NCI-H1417 (cell line): ENCODE measurements at regions not wholly inside any gene's neighbourhood (a gene's known extent, or its start where the extent isn't known, plus 50 kb on each side); places are given as distances from the start of the nearest gene placed in this dataset.

Source experiments
- DNase-seq, 3 experiments: peaks; one replicate each; lab custom pipeline; 2025; lab: John Stamatoyannopoulos, UW

DNA sequence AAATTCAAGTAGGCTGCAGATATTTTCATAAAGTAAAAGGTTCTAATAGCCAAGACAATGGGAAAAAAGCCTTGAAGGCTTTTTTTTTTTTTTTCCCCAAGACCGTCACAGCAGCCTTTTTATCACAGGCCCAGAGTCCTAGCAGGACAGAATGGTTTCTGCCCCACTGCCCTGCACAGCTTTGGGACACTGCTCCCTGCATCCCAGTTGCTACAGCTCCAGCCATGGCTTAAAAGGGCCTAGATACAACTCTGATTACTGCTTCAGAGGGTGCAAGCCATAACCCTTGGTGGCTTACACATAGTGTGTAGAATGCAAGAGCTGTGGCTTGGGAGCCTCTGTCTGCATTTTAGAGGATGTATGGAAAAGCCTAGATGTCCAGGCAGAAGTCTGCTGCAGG is 1362.8 kb downstream of the SLITRK5 start:
- no peak for DNase-seq

DNA sequence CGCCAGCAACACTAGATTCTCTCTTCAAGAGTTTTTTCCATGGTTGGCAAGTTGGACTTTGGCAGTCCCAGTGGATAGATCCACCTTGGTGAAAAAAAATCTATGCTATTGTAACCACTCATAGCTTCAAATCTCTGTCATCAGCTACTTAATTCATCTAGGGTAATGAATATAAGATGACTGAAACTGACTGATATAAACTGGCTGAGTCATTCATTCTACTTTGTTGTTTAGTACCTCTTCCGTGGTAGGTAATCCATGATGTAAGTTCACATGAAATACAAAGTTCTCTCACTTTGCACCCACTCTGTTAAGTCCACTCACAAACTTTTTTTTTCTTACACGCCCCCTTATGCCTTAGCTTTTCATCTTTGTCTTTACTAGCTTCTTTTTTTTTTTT is 1381.5 kb downstream of the SLITRK5 start:
- DNase-seq = no peak

DNA sequence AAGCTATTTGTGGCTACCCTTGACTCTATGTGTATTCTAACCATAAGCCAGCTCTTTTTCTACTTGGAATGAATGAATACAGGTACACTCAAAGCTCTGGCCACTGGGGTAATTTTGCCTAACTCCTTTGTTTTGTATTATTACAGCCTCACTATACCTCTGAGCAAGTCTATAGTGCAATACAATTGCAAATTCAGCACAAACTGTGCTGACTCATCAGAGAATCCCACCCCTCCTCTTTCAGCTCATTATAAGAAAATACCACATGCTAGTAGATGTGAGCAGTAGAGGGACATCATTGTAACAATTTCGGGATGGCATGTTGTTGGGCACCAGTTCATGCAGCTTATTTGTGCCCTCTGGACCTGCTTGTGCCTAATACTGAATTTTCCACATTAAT is 1382.2 kb downstream of the SLITRK5 start:
- no peak for DNase-seq

DNA sequence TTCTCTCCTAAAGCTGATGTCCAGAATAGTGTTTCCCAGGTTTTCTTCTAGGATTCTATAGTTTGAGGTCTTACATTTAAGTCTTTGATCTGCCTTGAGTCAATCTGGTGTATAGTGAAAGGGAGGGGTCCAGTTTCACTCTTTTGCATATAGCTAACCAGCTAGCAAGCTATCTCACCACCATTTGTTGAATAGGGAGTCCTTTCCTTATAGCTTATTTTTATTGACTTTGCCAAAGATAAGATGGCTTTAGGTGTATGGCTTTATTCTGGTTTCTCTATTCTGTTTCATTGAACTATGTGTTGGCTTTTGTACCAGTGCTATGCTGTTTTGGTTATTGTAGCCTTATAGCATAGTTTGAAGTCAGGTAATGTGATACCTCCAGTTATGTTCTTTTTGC is 1386.1 kb downstream of the SLITRK5 start:
- no peak for DNase-seq

DNA sequence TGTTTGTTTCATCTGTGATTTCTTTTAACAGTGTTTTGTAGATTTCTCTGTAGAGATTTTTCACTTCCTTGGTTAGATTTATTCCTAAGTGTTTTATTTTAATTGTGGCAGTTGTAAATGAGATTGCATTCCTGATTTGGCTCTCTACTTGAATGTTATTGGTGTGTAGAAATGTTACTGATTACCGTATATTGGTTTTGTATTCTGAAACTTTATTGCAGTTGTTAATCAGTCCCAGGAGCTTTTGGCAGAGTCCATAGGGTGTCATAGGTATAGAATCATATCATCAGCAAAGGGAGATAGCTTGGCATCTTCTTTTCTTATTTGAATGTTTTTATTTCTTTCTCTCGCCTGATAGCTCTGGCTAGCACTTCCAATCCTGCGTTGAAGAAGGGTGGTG is 1386.7 kb downstream of the SLITRK5 start:
- DNase-seq = no peak

DNA sequence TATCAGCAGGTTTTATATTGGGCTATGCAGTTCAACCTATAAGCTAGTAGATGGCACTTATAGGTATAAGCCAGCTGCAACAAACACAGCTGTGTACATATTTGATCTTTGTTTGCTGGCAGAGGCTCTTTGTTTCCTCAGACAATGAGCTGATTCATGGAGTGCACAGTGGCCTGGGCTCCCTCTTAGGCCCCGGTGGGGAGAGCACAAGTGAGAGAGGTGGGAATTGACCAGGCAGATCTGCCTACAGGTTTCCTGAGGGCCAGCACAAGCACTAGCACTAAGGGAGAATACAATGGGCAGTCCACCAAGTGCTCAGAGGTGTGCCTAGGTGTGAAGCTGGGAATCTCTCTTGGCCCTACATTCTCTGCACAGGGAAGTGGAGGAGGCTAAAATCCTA is 1390.7 kb downstream of the SLITRK5 start:
- peak; percentile 21 to 88 (median 57) for DNase-seq

DNA sequence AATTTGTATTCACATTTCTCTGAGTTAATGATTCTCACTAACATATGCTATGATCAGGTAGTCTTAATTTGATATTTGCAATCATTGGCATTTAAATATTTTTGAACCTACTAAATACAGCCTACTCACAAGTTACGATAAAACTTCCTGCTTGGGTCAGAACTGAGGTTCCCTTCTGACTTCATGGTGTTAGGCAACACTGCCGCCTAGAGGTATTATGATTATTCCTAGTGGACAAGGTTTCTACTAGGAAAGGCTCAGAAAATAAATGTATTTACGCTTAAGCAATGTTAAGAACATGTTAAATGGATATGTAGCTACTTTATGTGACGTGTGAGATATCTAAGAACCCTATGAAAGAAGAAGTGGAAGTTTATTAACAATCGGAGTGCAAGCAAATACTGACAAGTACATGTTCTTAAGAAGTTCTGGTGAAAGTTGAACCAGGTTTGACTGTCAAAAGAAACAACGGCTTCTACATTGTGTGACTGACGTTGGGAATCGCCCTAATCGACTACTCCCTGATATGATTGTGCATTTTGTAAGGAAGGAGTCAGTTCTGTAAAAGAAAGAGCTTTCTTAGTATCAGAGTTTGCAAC is 1395.8 kb downstream of the SLITRK5 start:
- peak; percentile 54 to 83 (median 69) for DNase-seq

DNA sequence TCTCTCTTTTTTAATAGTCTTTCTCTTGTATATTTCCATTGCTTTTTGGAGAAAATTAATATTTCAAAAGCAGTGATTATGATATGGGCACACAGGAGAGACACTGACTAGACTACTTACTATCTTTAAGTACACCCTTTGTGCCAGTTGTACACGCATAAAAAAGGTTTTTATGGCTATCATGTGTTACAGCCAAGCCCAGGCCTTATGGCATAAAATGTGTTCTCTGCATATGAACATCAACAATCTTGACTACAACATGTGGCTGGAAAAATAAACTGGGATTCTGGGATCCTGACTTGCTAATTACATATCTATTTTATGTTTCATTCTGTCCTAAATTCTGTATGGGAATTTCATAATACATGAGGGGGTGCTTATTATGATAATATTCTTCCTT is 1401.8 kb downstream of the SLITRK5 start:
- DNase-seq = no peak

DNA sequence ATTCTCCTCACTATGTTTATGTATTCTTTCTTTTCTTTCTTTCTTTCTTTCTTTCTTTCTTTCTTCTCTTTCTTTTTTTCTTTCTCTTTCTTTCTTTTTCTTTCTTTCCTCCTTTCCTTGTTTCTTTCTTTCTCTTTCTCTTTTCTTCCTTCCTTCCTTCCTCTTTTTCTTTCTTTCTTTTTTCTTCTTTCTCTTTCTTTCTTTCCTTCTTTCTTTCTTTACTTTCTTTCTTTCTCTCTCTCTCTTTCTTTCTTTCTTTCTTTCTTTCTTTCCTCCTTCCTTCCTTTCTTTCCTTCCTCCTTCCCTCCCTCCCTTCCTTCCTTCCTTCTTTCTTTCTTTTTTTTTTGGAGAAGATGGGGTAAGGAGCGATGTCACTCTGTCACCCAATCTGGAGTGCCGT is 1405.5 kb downstream of the SLITRK5 start:
- no peak for DNase-seq

DNA sequence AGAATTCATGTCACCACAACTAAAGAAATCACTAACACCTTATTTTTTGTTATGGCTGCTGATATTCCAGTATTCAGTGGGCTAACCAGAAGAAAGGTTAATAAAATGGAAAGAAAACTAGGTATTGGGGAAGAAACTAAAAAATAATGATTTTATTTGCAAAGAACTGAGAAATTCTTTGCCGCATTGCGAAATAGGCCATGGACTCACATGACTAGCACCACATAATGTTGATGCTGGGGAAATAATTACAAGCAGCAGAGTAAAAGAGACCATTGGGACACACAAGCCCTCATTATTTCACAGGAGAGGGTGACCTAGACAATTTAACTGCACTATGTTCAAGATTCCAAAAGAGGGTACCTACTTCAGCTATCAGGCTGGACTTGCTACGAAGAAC is 1411.5 kb downstream of the SLITRK5 start:
- no peak for DNase-seq

DNA sequence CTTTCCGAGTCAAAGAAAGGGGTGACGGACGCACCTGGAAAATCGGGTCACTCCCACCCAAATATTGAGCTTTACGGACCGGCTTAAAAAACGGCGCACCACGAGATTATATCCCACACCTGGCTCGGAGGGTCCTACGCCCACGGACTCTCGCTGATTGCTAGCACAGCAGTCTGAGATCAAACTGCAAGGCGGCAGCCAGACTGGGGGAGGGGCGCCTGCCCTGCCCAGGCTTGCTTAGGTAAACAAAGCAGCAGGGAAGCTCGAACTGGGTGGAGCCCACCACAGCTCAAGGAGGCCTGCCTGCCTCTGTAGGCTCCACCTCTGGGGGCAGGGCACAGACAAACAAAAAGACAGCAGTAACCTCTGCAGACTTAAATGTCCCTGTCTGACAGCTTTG is 1416.9 kb downstream of the SLITRK5 start:
- DNase-seq = peak in 1 of 3 experiments; percentile 4

DNA sequence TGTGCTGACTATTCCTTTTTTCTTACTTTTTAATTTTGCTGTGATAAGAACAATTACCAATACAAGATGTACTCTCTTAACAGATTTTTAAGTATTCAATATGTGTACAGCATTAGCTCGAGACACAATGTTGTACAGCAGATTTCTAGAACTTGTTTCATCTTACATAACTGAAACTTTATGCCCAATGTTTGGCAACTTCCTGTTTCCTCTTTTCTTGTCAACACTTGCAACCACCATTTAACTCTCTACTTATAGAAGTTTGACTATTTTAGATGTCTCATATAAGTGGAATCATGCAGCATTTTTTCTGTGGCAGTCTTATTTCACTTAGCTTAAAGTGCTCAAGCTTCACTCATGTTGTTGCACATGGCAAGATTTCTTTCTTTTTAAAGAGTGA is 1426.8 kb downstream of the SLITRK5 start:
- DNase-seq = no peak

DNA sequence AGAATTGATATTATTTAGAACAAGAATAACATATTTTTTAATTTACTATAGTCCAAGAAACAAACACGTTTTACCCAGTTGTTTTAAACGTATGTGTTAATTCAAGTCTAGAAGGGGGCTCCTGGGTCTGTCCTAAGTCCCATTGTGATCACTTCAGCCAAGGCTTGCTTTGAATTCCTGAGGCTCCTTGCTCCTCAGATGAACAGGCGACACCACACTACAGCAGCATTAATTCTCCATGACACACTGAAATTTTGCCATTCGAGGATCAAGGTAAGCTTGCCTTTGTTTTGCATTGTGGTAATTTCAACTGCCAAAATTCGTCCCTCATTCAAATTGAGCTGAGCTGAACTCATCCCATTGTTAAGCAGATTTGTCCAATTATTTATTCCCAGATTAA is 1442.6 kb downstream of the SLITRK5 start:
- DNase-seq = no peak

DNA sequence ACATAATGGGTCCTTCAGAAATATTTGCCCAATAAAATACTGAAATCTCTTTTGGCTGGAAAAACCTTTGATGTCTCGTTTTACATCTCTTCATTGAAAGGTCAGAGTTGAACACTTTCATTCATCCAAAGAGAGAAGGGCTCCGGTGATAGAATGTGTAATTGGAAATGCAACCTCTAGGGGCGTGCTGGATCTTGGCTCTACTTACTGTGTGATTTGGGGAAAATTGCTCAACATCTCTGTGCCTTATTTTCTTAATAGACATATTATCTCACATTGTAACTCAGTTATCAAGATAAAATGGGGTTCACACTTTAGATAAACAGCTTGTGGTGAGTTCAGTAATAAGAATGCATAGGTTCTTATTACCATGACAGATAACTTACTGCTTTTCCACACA is 1444.1 kb downstream of the SLITRK5 start:
- no peak for DNase-seq

DNA sequence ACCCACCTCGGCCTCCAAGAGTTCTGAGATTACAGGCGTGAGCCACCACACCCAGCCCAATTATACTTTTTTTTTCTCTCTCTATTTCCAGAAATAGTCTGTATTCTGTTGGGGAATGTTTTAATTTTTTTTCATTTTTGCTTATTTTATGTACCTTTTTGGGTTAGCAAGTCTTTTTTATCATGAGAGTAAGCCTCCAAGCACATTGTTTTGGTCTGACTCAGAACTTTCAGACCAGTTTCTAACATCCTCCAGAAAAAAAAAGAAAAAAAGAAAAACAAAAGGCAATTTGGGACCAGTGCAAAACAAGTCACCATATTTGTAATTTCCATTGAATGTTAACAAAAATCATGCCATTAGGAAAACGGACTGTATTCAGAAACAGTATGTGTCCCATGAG is 1465.5 kb downstream of the SLITRK5 start:
- DNase-seq = no peak

DNA sequence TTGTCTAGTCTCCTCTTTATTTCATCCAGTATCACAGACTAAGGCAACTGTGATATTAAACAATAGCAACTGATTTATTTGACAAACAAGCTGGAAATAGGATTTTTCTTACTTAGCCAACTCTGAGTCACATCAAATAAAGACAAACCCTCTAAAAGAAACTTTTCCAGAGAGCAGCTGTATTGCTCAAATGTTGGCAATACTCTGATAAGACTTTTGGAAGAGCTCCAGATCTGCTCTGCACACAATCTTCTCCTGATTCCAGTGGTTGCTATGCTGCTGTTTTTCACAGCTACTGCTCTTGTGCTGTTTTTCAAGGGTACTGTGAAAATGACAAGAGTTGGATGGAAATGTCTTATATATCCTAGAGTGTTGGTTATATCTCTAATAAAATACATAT is 1479.2 kb downstream of the SLITRK5 start:
- DNase-seq = no peak

DNA sequence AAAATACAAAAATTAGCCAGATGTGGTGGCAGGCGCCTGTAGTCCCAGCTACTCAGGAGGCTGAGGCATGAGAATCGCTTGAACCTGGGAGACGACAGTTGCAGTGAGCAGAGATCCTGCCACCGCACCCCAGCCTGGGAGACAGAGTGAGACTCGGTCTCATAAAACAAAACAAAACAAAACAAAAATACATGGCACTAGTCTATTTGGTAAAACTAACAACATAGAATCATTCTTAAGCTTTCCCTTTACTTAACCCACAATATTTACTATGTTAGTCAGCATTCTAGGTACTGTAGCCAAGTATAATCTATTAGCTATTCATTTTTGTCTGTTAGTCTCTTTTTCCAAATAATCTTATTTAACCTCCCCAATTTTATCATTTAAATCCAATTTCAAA is 1482.8 kb downstream of the SLITRK5 start:
- no peak for DNase-seq

DNA sequence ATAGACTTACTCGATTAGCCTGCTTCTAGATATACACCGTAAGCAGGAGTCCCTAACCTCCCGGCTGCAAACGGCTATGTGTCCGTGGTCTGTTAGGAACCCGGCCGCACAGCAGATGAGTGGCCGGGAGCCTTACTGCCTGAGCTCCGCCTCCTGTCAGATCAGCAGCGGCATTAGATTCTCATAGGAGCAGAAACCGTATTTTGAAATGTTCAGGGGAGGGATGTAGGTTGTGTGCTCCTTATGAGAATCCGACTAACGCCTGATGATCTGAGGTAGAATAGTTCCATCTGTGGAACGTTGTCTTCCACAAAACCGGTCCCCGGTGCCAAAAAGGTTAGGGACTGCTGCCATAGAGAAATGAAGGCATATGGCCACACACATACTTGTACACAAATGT is 1491.9 kb downstream of the SLITRK5 start:
- no peak for DNase-seq

DNA sequence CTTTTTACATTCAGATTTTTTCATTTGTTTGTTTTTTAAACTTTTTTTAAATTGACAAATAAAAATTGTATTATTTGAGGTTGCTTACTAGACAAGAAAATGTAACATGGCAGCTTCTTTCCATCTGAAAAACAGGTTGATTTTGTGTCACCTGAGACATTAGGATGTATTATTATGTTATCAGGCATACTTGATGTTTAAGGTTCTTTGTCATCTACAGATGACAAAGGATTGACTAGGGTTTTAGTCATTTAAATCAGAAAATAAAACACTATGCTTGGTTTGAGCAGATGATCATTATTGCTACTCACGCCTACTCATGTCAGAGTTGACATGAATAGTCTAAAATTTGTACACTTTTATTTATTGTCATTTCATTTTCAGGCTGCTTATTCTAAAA is 1494.5 kb downstream of the SLITRK5 start:
- DNase-seq = no peak

DNA sequence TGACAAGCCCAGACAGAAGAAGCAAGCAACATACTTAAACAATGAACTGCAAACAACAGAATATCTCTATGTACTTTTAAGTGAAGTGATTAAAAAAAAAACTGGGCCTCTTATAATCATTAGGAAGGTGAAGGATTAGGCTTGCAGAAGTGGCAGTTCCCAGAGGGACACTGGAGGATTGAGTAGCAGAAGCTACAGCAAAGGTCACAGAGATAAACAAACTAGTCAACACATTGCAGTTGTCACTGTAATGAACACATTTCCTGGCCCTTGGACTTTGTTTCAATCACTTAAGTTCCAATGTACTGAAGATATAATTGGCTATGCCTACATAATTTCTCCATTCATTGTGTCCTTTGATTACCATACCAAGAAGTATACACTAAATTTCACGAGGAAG is 1498.8 kb downstream of the SLITRK5 start:
- DNase-seq = no peak

DNA sequence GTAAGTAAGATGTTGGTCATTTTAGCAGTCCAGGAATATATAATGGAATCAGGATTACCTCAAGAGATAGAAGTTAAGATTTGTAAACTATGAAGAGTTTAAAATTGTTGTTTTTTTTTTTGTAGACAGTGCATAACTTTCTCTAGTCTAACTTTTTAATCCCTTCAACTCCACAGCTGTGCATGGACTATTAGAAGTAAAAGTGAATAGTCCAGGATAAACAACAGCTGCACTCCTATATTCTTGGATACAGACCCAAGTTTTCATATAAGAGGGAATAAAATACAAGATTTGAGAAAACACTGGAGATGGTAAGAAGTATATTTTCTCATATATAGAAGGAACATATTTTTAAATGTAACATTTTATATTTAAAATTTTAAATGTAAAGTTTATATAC is 1509.9 kb downstream of the SLITRK5 start:
- no peak for DNase-seq

DNA sequence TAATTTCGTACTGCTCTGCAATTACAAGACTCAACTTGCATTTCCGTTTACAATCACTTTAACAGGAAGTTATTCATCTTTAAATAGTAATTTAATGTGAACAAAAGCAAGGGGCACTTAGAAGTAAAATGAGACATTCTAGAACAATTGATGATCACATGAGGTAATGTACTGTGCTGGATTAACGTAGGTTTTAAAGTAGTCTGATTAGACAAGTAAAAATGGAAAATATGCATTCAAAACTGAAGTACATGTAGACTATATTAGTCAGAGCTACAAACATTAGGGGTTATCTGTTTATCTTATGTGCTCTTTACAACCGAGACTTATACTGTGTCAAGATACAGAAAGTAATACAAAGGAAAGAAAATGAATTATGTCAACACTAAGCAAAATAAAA is 1528.0 kb downstream of the SLITRK5 start:
- DNase-seq = peak in 2 of 3 experiments; percentile 48 to 90

DNA sequence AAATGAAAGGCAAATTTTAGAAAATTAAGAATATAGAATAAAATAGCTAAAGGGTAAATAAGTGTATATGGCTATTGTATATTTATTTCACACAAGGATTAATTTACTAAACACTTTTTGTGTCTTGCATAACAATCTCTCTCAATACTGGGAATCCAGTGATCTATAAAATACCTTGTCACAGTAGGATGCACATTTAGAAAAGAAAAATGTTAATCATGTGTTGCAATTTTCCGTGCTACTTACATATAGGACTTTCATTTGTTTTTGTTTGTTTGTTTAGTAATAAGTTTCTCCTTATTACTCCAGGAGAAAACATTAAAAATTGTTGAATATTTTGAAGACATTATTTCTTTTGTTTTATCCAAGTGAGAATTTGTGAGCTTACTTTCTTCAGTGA is 1533.3 kb downstream of the SLITRK5 start:
- DNase-seq = no peak

DNA sequence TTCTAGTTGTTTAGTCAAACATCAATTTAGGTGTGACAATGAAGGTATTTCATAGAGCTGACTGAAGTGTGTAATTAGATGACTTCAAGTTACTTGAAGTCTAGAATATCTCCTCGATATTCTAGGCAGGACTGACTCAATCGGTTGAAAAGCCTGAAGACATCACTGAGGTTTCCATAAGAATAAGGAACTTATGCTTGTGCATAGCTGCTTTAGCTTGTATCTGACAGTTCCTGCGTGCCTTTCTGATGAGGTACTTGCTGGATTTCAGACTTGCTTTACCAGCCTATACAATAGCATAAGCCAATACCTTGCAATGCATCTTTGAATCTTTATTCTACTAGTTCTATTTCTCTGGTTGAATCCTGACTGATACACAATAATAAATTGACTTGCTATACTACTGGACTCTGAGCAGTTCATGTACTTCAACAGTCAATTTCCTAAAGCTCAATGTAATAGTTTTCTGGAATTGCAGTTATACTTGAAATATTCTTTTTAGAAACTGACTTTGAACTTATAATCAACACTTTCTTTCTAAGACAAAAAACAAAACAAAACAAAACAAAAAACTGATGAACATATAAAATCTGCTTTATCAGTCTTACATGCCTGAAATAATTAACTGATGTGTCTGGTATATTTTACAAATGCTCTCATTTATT is 1534.8 kb downstream of the SLITRK5 start:
- DNase-seq = no peak
